HCT116 (cell line): ENCODE measurements at regions not wholly inside any gene's neighbourhood (a gene's known extent, or its start where the extent isn't known, plus 50 kb on each side); places are given as distances from the start of the nearest gene placed in this dataset.

Source experiments
- ATAC-seq: fragments of 200-7000 bp; cut with Tn5 transposase; 2 replicates; pipeline ENCODE4 v1.9.1; 2020; ENCODE audit warnings: mild to moderate bottlenecking, moderate library complexity
- BruUV-seq: library from RNA; stranded (reverse); fragments of 400-500 nt; replicated peaks from 2 replicates; lab custom pipeline; 2021; lab: Mats Ljungman, UMichigan
- CTCF ChIA-PET: fragments of 300-600 bp; sonication (Branson Sonifier 250); formaldehyde crosslinking; loops from one replicate; lab custom pipeline; 2021; ENCODE audit warnings: antibody characterized with exemption; lab: Charles Lee
- POLR2A ChIA-PET: fragments of 300-600, 350-600 bp; sonication (Branson Sonifier 250); formaldehyde crosslinking; loops from one replicate; lab custom pipeline; 2021; ENCODE audit warnings: antibody characterized with exemption; lab: Charles Lee
- RAD21 ChIA-PET, 2 experiments: fragments of 300-600 bp; sonication (Branson Sonifier 250); formaldehyde crosslinking; loops; one replicate each; lab custom pipeline; 2023; ENCODE audit warnings: low total read pairs in 2 of 2; ENCODE audit not compliant: uncharacterized antibody in 2 of 2, unreplicated experiment in 2 of 2, low non-redundant PET in 1 of 2; lab: Charles Lee
- DNase-seq: peaks from one replicate; pipeline ENCODE4 v3.0.0-alpha.2; 2010; ENCODE audit warnings: low read depth, low spot score
- H2AFZ ChIP-seq: fragments of 200-600 bp; shearing (Covaris generic), sonication (generic); 2 replicates; pipeline ENCODE4 v1.6.1; 2017; ENCODE audit warnings: low read depth, mixed run types, mixed read lengths, antibody characterized with exemption, low read length; ENCODE audit not compliant: poor library complexity, severe bottlenecking
- H3K27ac ChIP-seq: 2 replicates; pipeline ENCODE4 v1.5.1; 2012; ENCODE audit warnings: low read depth, low read length
- H3K27me3 ChIP-seq: fragments of 200-600 bp; sonication (generic); 2 replicates; pipeline ENCODE4 v1.6.1; 2016; ENCODE audit warnings: mixed run types, low read length, mixed read lengths; ENCODE audit not compliant: insufficient read depth
- H3K36me3 ChIP-seq, 2 experiments: fragments of 200-500 bp in 1 of 2; fragments of 200-600 bp in 1 of 2; sonication (Bioruptor generic) in 1 of 2; sonication (generic) in 1 of 2; 2 replicates each; pipeline versions ENCODE4 v1.5.1 to v1.6.1; 2014 to 2016; ENCODE audit warnings: low read length in 2 of 2, inconsistent platforms in 1 of 2, mixed read lengths in 1 of 2, mixed run types in 1 of 2; ENCODE audit not compliant: insufficient read depth in 2 of 2, control insufficient read depth in 1 of 2
- H3K4me1 ChIP-seq, 2 experiments: fragments of 200-600 bp in 1 of 2; sonication (generic) in 1 of 2; 2 replicates each; pipeline versions ENCODE4 v1.5.1 to v1.6.1; 2012 to 2017; ENCODE audit warnings: low read length in 2 of 2, inconsistent platforms in 1 of 2, mild to moderate bottlenecking in 1 of 2, mixed read lengths in 1 of 2, mixed run types in 1 of 2, moderate library complexity in 1 of 2; ENCODE audit not compliant: insufficient read depth in 2 of 2, control insufficient read depth in 1 of 2
- H3K4me2 ChIP-seq: fragments of 200-600 bp; sonication (generic); 2 replicates; pipeline ENCODE4 v1.6.1; 2017; ENCODE audit warnings: mixed run types, low read length, mixed read lengths
- H3K4me3 ChIP-seq, 2 experiments: fragments of 200-600 bp in 1 of 2; sonication (generic) in 1 of 2; replicated peaks in 1 of 2; 2 replicates each; pipeline ENCODE4 v1.5.1; 2011 to 2016; ENCODE audit warnings: low read length in 2 of 2, control low read depth in 1 of 2, low read depth in 1 of 2, mild to moderate bottlenecking in 1 of 2, mixed read lengths in 1 of 2, mixed run types in 1 of 2
- H3K79me2 ChIP-seq: fragments of 200-600 bp; sonication (generic); 2 replicates; pipeline ENCODE4 v1.6.1; 2017; ENCODE audit warnings: mild to moderate bottlenecking, mixed run types, low read length, moderate library complexity, mixed read lengths; ENCODE audit not compliant: insufficient read depth
- H3K9ac ChIP-seq: fragments of 200-600 bp; sonication (generic); 2 replicates; pipeline ENCODE4 v1.6.1; 2016; ENCODE audit warnings: low read length, mixed read lengths
- H3K9me2 ChIP-seq: fragments of 200-600 bp; sonication (generic), shearing (Covaris generic); 2 replicates; pipeline ENCODE4 v1.6.1; 2017; ENCODE audit warnings: mixed run types, mild to moderate bottlenecking, moderate library complexity; ENCODE audit not compliant: insufficient read depth
- H3K9me3 ChIP-seq, 2 experiments: fragments of 200-500 bp in 1 of 2; fragments of 200-600 bp in 1 of 2; sonication (Bioruptor generic) in 1 of 2; sonication (generic) in 1 of 2; 2 replicates each; pipeline ENCODE4 v1.6.1; 2014 to 2017; ENCODE audit warnings: low read length in 2 of 2, mixed read lengths in 2 of 2, inconsistent platforms in 1 of 2, low read depth in 1 of 2, mild to moderate bottlenecking in 1 of 2, mixed run types in 1 of 2, moderate library complexity in 1 of 2; ENCODE audit not compliant: control insufficient read depth in 1 of 2, insufficient read depth in 1 of 2
- H4K20me1 ChIP-seq: fragments of 200-600 bp; sonication (generic), shearing (Covaris generic); 2 replicates; pipeline ENCODE4 v1.6.1; 2017; ENCODE audit warnings: mixed run types, mild to moderate bottlenecking, moderate library complexity; ENCODE audit not compliant: insufficient read depth
- ATF3 ChIP-seq: IDR thresholded peaks from 2 replicates; pipeline ENCODE4 v1.6.1; 2012
- CBX3 ChIP-seq: IDR thresholded peaks from 2 replicates; pipeline ENCODE4 v1.6.1; 2012; ENCODE audit warnings: low read depth
- EGR1 ChIP-seq: IDR thresholded peaks from 2 replicates; pipeline ENCODE4 v1.6.1; 2012; ENCODE audit warnings: low read depth
- EZH2 ChIP-seq: fragments of 200-600 bp; sonication (generic); IDR thresholded peaks from 2 replicates; pipeline ENCODE4 v1.6.1; 2017; ENCODE audit warnings: antibody characterized with exemption, mixed run types
- EZH2phosphoT487 ChIP-seq: fragments of 200-600 bp; IDR thresholded peaks from 2 replicates; pipeline ENCODE4 v1.6.1; 2018; ENCODE audit warnings: antibody characterized with exemption, borderline replicate concordance
- FOSL1 ChIP-seq: IDR thresholded peaks from 2 replicates; pipeline ENCODE4 v1.6.1; 2012; ENCODE audit warnings: low read depth
- JUND ChIP-seq: IDR thresholded peaks from 2 replicates; pipeline ENCODE4 v1.6.1; 2012
- POLR2AphosphoS5 ChIP-seq: IDR thresholded peaks from 2 replicates; pipeline ENCODE4 v1.6.1; 2011; ENCODE audit warnings: mild to moderate bottlenecking, low read depth, low read length, moderate library complexity
- RAD21 ChIP-seq: IDR thresholded peaks from 2 replicates; pipeline ENCODE4 v1.6.1; 2012; ENCODE audit warnings: low read depth, mild to moderate bottlenecking
- SIN3A ChIP-seq: IDR thresholded peaks from 2 replicates; pipeline ENCODE4 v1.6.1; 2012; ENCODE audit warnings: low read depth
- YY1 ChIP-seq: IDR thresholded peaks from 2 replicates; pipeline ENCODE4 v1.6.1; 2011; ENCODE audit warnings: low read length, low read depth, moderate library complexity, mild to moderate bottlenecking; ENCODE audit not compliant: insufficient replicate concordance; ENCODE audit errors: extremely low read depth
- ZNF274 ChIP-seq: fragments of 200-500 bp; sonication (Bioruptor generic); IDR thresholded peaks from 2 replicates; pipeline ENCODE4 v1.6.1; 2014; ENCODE audit warnings: mild to moderate bottlenecking, low read depth, low read length, inconsistent platforms
- intact Hi-C: fragments of 100-400 bp; cut with micrococcal nuclease; formaldehyde crosslinking; loops from 2 replicates; pipeline ENCODE4 v1.10.0; 2022
- TF ChIP-seq, protein P1 (sequence below): IDR thresholded peaks from 2 replicates; pipeline ENCODE4 v1.6.1; 2011; ENCODE audit warnings: mild to moderate bottlenecking, low read length, moderate library complexity; ENCODE audit not compliant: insufficient replicate concordance; ENCODE audit errors: extremely low read depth

- peaks cover 27% of the 10 kb centered on the region for H3K27me3 ChIP-seq
- no peaks in the 10 kb centered on the region for H3K36me3 ChIP-seq
- no peak for TF ChIP-seq ATF3
- TF ChIP-seq YY1, result no peak
- TF ChIP-seq, protein P1, sequence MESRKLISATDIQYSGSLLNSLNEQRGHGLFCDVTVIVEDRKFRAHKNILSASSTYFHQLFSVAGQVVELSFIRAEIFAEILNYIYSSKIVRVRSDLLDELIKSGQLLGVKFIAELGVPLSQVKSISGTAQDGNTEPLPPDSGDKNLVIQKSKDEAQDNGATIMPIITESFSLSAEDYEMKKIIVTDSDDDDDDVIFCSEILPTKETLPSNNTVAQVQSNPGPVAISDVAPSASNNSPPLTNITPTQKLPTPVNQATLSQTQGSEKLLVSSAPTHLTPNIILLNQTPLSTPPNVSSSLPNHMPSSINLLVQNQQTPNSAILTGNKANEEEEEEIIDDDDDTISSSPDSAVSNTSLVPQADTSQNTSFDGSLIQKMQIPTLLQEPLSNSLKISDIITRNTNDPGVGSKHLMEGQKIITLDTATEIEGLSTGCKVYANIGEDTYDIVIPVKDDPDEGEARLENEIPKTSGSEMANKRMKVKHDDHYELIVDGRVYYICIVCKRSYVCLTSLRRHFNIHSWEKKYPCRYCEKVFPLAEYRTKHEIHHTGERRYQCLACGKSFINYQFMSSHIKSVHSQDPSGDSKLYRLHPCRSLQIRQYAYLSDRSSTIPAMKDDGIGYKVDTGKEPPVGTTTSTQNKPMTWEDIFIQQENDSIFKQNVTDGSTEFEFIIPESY, result no peak
- no peak for TF ChIP-seq RAD21
- TF ChIP-seq ZNF274, result no peak
- no peak for TF ChIP-seq EGR1
- TF ChIP-seq EZH2, result no peak
- no peak for TF ChIP-seq EZH2phosphoT487
- TF ChIP-seq CBX3, result no peak
- TF ChIP-seq JUND, result no peak
- TF ChIP-seq FOSL1, result no peak
- TF ChIP-seq POLR2AphosphoS5, result no peak
- TF ChIP-seq SIN3A, result no peak
- no TSS peak for BruUV-seq
- H3K9ac ChIP-seq, result no peak overlapping the region
- intact Hi-C loops, result no loop called here
- ChIA-PET CTCF (no interaction called here), RAD21 (no interaction called here), POLR2A (no interaction called here)
- no peak overlapping the region for H3K4me2 ChIP-seq
- DNase-seq (no peak), ATAC-seq (no peak)
- H2AFZ ChIP-seq, result no peak overlapping the region
- H3K9me3 ChIP-seq, result no peaks in the 10 kb centered on the region
- H4K20me1 ChIP-seq, result no peaks in the 10 kb centered on the region
- no peaks in the 10 kb centered on the region for H3K9me2 ChIP-seq
- no peak overlapping the region for H3K4me3 ChIP-seq
- no peak overlapping the region for H3K27ac ChIP-seq
- H3K79me2 ChIP-seq, result no peaks in the 10 kb centered on the region
- H3K4me1 ChIP-seq, result no peaks in the 10 kb centered on the region
These were observed 62.4 kb upstream of the ADPGK start for GRCh38 chr15:72845981-72846383.
